HG02763 (cell line): ENCODE measurements at regions not wholly inside any gene's neighbourhood (a gene's known extent, or its start where the extent isn't known, plus 50 kb on each side); places are given as distances from the start of the nearest gene placed in this dataset.
"Not testable (repeated sequence)": the region's sequence is repeated elsewhere in the genome, so short reads cannot be mapped to it uniquely, and the experiment has no call there.

ENCODE experiments used
- ATAC-seq: cut with Tn5 transposase; IDR thresholded peaks from one replicate; pipeline ENCODE4 v1.9.1; 2021; ENCODE audit warnings: mild to moderate bottlenecking, moderate library complexity; ENCODE audit not compliant: unreplicated experiment

DNA sequence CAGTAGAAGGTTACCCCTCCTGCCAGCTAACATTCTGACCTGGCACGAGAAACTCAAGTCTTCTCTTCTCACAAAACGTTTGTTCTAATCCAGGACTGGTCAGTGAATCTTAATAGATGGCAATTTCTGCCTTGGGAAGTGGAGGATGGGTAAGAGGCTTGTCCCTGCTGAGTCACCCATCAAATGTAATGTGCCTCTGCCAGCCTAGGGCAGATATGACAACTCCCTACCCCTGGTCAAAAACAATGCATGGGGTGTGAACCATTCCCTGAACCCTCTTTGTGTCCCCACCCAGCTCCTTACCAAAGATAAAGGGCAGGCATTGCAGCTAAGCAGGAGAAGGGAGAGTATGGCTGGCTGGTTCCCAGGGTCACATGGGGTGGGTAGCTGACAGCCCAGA is 1052.9 kb downstream of the GALC start:
- no peak for ATAC-seq

- no peak for ATAC-seq
These were observed 1054.7 kb downstream of the GALC start for GRCh38 chr14:86938320-86938719.

DNA sequence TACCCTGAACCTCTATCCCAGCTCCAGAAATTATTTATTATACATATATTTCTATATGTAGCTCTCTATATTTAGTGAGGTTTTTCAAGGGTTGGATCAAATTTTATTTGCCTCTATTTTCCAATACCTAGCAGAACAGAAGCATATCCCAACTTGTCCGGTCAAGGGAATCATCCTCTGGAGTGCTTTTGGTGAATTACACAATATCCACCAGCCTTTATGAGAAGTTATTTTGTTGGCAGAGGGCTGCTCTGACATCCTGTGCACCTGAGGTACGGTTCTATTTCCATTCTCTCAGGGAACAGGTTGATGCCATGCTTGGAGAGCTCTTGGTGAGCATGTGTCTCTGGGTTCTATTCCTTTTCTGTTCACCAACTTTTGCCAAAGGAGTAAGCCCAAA is 1056.4 kb downstream of the GALC start:
- no peak for ATAC-seq

DNA sequence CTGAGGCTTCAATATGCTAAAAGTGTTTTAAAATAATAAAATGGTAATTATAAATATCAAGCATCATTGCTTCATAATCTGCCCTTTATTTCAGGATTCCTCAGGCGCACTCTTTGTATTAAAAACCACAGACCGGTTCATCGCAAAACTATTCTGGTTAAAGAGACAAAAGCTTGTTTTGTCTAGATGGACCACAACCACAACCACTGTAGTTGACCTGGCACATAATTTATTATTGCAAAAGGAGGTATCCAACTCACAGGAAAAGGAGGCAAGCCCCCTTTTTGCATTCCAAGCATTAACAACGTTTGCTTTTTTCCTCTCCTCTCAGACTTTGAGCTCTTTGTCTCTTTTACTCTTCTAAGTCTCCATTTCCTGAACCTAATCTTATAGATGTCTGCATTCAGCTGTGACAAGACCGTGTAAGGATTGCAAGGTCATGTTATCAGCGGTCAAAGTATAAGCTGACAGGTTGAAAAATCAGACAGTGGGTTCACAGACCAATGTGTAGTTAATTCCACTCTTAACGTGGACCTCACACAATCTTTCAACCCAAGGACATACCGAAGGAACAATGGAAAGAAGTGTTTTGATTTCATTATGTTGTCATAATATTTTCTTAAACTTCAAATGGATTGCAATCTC is 1057.6 kb downstream of the GALC start:
- no peak for ATAC-seq

DNA sequence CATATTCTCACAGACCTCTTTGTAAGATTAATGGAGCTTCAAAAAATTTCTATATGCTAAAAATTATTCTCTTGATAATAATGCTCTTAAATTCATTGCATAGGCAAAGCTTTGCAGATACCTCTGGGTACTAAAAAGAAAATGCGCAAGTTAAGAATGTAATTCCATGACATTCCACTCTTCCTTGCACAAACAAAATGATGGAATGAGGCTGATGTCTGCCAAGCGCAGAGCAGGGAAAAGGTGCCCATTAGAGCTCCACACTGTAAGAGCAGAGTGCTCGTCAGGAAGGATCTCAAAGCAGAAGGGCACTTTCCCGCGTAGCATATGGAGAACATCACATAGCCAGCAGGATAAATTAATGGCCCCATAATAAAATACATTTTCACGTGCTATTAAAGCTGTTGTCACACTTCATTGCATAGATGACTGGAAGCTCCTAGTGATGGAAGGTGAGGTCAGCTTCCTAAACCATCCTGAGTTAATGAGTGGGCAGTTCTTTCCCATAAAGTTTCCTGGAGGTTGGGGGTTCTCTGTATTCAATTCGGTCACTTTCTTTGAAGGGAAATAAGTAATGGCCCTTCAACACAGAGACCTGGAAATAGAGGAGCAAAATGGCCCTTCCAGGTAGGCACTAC is 1058.9 kb downstream of the GALC start:
- no peak for ATAC-seq

- no peak for ATAC-seq
These were observed 1059.5 kb downstream of the GALC start for GRCh38 chr14:86933460-86933859.

- no peak for ATAC-seq
These were observed 1077.6 kb downstream of the GALC start for GRCh38 chr14:86915406-86915805.

DNA sequence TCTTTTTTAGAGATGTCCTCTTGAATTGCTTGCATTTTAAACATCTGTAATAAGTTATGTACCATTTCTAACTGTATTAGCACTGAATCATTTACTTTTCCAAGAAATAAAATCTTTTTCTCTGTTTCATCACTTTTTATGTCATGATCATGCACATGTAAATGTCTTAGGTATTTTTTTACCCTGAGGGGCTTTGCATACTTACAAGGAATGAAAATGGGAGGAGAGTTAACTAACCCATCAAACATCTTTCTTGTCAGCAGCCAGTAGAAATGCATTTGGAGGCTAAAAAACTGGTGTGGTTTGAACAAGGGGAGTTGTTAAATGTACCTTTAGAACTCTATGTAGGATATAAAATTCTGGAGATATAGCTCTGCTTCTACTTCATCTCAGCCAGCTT is 1080.3 kb downstream of the GALC start:
- ATAC-seq: no peak

GRCh38 chr14:86911486-86911885 is 1081.5 kb downstream of the GALC start:
- no peak for ATAC-seq

GRCh38 chr14:86905386-86905926 is 1087.5 kb downstream of the GALC start:
- ATAC-seq: not testable (repeated sequence)

- ATAC-seq: no peak
These were observed 1090.6 kb downstream of the GALC start for GRCh38 chr14:86902176-86902950.

GRCh38 chr14:86897704-86898513 is 1095.1 kb downstream of the GALC start:
- no peak for ATAC-seq

DNA sequence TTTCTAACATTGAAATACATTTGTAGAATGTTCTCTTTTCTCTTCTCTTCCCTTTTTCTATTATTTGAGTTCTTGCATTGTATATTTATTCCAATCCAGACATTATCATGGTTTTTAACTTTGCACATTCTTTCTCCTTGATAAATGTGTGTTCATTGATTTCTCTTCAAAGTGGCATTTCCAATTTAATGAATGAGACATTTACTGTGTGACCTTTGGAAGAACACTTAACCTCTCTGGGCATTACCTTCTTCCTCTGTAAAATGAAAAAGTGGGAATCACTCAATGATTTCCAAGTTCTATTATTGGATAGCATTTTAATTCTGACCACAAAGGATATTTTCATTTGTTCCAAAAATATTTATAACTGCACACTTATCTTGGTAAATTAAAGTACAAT is 1095.8 kb downstream of the GALC start:
- ATAC-seq: no peak

- no peak for ATAC-seq
These were observed 1096.3 kb downstream of the GALC start for GRCh38 chr14:86896701-86897100.

GRCh38 chr14:86892152-86892956 is 1100.6 kb downstream of the GALC start:
- ATAC-seq: no peak

GRCh38 chr14:86885280-86885679 is 1107.7 kb downstream of the GALC start:
- ATAC-seq: no peak

GRCh38 chr14:86884498-86884897 is 1108.5 kb downstream of the GALC start:
- ATAC-seq: no peak

- no peak for ATAC-seq
These were observed 1110.2 kb downstream of the GALC start for GRCh38 chr14:86882818-86883217.

- no peak for ATAC-seq
These were observed 1127.0 kb downstream of the GALC start for GRCh38 chr14:86865934-86866333.

DNA sequence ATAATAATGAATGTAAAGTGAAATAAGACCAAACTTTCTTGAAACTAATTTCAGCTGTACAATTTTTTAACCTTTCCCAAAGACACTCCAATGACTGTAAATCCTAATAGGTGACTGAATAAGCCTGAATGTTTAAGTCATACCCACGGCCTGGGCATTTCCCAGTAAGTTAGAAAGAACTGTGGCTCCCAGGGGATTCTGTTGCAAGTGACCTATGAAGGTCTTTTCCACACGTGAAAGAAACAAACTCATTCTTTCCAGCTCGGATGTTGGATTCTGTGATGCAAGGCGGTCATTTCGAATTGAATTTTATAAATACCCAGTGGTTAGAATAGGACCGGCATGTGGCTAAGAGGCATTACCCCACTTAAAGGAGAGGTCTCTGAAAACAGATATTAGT is 1134.4 kb downstream of the GALC start:
- no peak for ATAC-seq
